ENCODE measurements at regions not wholly inside any gene's neighbourhood (a gene's known extent, or its start where the extent isn't known, plus 50 kb on each side); places are given as distances from the start of the nearest gene placed in this dataset.

- TF ChIP-seq TAF1 (IDR thresholded peaks at IDR 0.05; ENCODE audit: low read depth, low read length) (no peak), POLR2A (IDR thresholded peaks at IDR 0.05; ENCODE audit: low read depth, low read length) (no peak), POLR2AphosphoS5 (IDR thresholded peaks at IDR 0.05; ENCODE audit: low read depth, low read length) (no peak), PAX5 (IDR thresholded peaks at IDR 0.05; ENCODE audit: insufficient read depth, low read length, severe bottlenecking) (no peak), POU2F2 (IDR thresholded peaks at IDR 0.05; ENCODE audit: low read depth, low read length) (no peak), SPI1 (IDR thresholded peaks at IDR 0.05; ENCODE audit: low read depth, low read length) (no peak)
Measured at GRCh38 chr22:42217752-42218280, 52.6 kb downstream of the TCF20 start.
